H1 (cell line): ENCODE measurements at regions not wholly inside any gene's neighbourhood (a gene's known extent, or its start where the extent isn't known, plus 50 kb on each side); places are given as distances from the start of the nearest gene placed in this dataset.

Experiments
- ATF2 ChIP-seq: IDR thresholded peaks from 2 replicates; pipeline ENCODE4 v1.6.1; 2012; ENCODE audit warnings: low read length, inconsistent platforms
- BRCA1 ChIP-seq: IDR thresholded peaks from 2 replicates; pipeline ENCODE4 v1.6.1; 2012; ENCODE audit warnings: low read depth, low read length, improper control_type of control experiment
- CHD7 ChIP-seq: fragments of 300-600 bp; sonication (generic); IDR thresholded peaks from 2 replicates; pipeline ENCODE4 v1.7.1; 2012; ENCODE audit warnings: low read length, moderate library complexity, mild to moderate bottlenecking, inconsistent platforms; ENCODE audit not compliant: insufficient replicate concordance
- CTCF ChIP-seq, 3 experiments: IDR thresholded peaks; 1 replicate in 2 of 3; 2 replicates in 1 of 3; pipeline versions ENCODE4 v1.5.1 to v1.6.1; 2011; ENCODE audit warnings: low read length in 3 of 3, mild to moderate bottlenecking in 3 of 3, inconsistent platforms in 2 of 3, low read depth in 1 of 3, moderate library complexity in 1 of 3; ENCODE audit not compliant: insufficient read depth in 1 of 3; ENCODE audit errors: control extremely low read depth in 1 of 3
- EGR1 ChIP-seq: IDR thresholded peaks from 2 replicates; pipeline ENCODE4 v1.6.1; 2011; ENCODE audit warnings: low read depth, low read length, borderline replicate concordance
- EZH2 ChIP-seq: fragments of 200-600 bp; sonication (generic); IDR thresholded peaks from 2 replicates; pipeline ENCODE4 v1.7.1; 2012; ENCODE audit warnings: low read depth, mild to moderate bottlenecking, moderate library complexity, low read length, inconsistent platforms; ENCODE audit not compliant: severe bottlenecking
- NANOG ChIP-seq: IDR thresholded peaks from 2 replicates; pipeline ENCODE4 v1.6.1; 2011; ENCODE audit warnings: low read length, low read depth, mild to moderate bottlenecking, inconsistent platforms; ENCODE audit not compliant: insufficient read depth, poor library complexity, severe bottlenecking

- TF ChIP-seq CHD7 (no peak), EGR1 (no peak), ATF2 (no peak), CTCF (IDR thresholded peaks at IDR 0.05; ENCODE audit: control extremely low read depth in 1 of 3, insufficient read depth in 1 of 3, low read depth in 1 of 3, low read length in 3 of 3) (no peak), NANOG (no peak), EZH2 (no peak), BRCA1 (no peak)
Measured at GRCh38 chrY:19207048-19207447, 433.5 kb upstream of the HSFY2 start (continued).
